Kidney epithelial cell (primary cell): ENCODE measurements at regions not wholly inside any gene's neighbourhood (a gene's known extent, or its start where the extent isn't known, plus 50 kb on each side); places are given as distances from the start of the nearest gene placed in this dataset.
A peak's percentile ranks its signal among the peaks of the same experiment; 100 is the strongest.

ENCODE experiments used
- DNase-seq: peaks from one replicate; pipeline ENCODE4 v3.0.0-alpha.2; 2010; ENCODE audit warnings: low read depth
- H3K27me3 ChIP-seq: 2 replicates; pipeline ENCODE4 v1.6.0; 2011; ENCODE audit warnings: low read length; ENCODE audit not compliant: control insufficient read depth, insufficient read depth
- H3K36me3 ChIP-seq: 2 replicates; pipeline ENCODE4 v1.5.1; 2011; ENCODE audit warnings: low read length; ENCODE audit not compliant: control insufficient read depth, insufficient read depth
- H3K4me3 ChIP-seq: 2 replicates; pipeline ENCODE4 v1.5.1; 2011; ENCODE audit warnings: low read depth, mild to moderate bottlenecking, control low read depth, low read length
- TF ChIP-seq, protein P1 (sequence below): IDR thresholded peaks from 2 replicates; pipeline ENCODE4 v1.5.1; 2011; ENCODE audit warnings: mild to moderate bottlenecking, moderate library complexity, low read length, control low read depth, inconsistent platforms; ENCODE audit not compliant: insufficient read depth, poor library complexity, severe bottlenecking

DNA sequence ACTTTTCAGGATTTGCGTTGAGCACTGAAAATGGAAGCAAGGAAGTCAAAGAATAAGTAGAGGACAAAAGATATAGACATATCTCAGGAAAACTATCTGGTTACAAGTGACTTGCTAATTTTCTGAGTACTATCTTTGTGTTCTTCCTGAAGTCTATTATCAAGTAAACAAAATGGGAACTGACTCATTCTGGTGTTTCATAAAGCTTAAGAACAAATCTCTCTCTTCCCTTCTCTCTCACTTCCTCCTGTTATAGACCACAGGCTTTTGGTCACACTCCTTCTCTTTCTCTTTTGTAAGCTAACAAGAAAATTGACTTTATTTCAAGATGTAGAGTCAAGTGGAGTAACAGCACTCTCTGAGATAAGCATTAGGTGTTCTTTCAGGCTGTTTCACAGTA lies 406.6 kb upstream of the SYT1 start:
- TF ChIP-seq, protein P1, sequence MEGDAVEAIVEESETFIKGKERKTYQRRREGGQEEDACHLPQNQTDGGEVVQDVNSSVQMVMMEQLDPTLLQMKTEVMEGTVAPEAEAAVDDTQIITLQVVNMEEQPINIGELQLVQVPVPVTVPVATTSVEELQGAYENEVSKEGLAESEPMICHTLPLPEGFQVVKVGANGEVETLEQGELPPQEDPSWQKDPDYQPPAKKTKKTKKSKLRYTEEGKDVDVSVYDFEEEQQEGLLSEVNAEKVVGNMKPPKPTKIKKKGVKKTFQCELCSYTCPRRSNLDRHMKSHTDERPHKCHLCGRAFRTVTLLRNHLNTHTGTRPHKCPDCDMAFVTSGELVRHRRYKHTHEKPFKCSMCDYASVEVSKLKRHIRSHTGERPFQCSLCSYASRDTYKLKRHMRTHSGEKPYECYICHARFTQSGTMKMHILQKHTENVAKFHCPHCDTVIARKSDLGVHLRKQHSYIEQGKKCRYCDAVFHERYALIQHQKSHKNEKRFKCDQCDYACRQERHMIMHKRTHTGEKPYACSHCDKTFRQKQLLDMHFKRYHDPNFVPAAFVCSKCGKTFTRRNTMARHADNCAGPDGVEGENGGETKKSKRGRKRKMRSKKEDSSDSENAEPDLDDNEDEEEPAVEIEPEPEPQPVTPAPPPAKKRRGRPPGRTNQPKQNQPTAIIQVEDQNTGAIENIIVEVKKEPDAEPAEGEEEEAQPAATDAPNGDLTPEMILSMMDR = no peak
- DNase-seq = no peak
- no peaks in the 10 kb centered on the region for H3K27me3 ChIP-seq

DNA sequence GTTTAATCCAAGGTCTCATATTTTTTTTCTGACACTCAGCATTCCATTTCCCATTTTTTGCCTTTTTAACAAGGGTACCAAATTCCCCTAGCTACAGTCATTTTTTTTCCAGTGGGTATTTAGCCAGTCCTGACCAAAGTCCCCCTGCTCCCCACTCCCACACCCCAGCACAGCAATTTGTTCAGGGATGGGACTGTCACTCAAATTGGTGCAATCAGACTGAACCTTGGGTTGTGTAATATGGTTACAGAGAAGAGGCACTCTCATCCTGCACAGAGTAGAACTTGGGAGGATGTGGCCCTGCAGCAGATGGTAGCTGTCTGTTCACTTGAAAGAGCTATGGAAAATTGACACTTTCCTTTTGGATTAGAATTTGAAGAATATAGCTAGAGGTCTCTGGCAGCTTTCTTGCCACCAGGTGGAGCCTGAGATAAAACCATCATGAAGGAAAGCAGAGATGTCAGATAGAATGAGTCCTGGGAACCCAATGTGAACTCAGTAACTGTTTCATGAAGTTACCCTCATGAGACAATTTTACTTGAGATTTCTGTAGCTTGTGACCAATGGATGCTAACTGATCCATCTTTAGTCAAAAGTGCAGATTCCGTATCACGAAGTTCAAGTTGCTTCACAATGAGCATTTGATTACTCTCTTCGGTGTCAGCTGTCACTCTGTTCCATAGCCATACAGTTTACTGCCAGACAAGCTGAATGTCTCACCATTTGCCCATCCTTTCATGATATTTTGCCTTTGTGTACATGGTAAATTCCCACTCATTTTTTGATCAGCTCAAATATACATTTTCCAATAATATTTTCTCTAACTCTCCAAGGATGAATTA lies 394.0 kb upstream of the SYT1 start:
- DNase-seq = peak; percentile 21
- TF ChIP-seq, protein P1 = peak; percentile 67
- H3K27me3 ChIP-seq = no peaks in the 10 kb centered on the region
- no peak overlapping the region for H3K4me3 ChIP-seq
- no peaks in the 10 kb centered on the region for H3K36me3 ChIP-seq

More for the DNA sequence above, 406.6 kb upstream of the SYT1 start:
- Histone ChIP-seq H3K36me3 (no peaks in the 10 kb centered on the region), H3K4me3 (no peak overlapping the region)

DNA sequence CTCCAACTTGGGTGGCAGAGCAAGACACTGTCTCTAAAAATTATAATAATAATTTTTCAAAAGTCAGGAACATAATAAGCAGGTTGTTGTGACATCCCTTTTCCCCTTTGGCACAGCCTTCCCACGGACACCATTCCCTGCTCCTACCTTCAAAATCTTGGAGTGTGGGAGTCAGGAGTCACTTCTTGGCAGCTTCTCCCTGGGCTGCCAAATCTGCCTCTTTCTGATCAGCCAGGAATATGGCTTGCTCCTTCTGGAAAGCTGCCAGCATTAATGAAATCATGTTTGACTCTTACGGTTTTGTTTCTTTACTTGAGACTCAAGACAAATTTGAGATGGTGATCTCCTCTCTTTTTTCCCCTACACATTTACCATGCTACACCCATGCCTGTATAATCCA lies 391.4 kb upstream of the SYT1 start:
- Histone ChIP-seq H3K4me3 (no peak overlapping the region), H3K36me3 (no peaks in the 10 kb centered on the region), H3K27me3 (no peaks in the 10 kb centered on the region)
- TF ChIP-seq, protein P1 = no peak
- DNase-seq = no peak

DNA sequence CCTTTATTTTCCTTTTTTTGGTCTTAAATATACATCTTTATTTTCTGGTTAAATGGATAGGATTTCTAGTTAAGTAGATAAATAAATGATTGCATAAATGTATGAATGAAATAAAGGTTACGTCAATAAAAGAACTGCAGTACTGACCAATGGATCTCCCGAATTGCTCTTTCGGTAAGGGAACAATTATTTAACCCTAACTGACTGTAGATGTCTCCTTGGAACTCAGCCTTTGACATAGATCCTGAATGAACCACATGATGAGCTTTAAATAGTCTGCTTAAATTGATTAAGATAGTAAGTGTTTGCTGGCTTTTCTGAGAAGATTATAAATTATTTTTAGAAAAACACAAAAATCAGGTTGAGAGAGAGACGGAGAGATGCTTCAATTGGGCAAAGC lies 391.0 kb upstream of the SYT1 start:
- Histone ChIP-seq H3K4me3 (no peak overlapping the region), H3K27me3 (no peaks in the 10 kb centered on the region), H3K36me3 (no peaks in the 10 kb centered on the region)
- TF ChIP-seq, protein P1 = no peak
- no peak for DNase-seq

DNA sequence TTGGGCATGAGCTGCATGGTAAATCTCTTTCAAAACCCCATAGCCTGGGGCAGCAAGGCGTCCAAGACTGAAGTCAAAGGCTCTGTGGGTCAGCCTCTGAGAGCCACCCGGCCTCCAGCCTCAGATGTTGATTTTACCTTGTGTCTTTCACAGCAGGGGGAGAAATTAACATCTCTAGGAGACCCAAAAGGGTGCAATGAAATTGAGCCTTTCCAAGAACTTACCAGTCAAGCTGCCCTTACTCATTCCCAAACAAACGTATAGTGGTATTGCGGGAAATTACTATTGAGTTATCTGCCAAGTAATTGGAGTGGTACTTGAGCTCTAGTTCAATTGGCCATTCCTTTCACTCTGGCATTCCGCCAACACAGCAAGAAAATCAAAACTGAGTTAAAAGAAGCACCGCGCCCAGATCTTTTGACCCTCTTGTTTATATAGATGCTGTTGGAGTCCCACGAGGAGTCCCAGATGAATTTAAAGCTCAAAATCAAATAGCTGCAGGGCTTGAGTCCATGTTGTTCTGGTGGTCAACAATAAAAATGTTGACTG lies 380.7 kb upstream of the SYT1 start:
- Histone ChIP-seq H3K36me3 (no peaks in the 10 kb centered on the region), H3K4me3 (no peak overlapping the region), H3K27me3 (no peaks in the 10 kb centered on the region)
- no peak for DNase-seq
- TF ChIP-seq, protein P1 = no peak
